NCI-H2107 (cell line): ENCODE measurements at regions not wholly inside any gene's neighbourhood (a gene's known extent, or its start where the extent isn't known, plus 50 kb on each side); places are given as distances from the start of the nearest gene placed in this dataset.

ENCODE experiments used
- DNase-seq: peaks from one replicate; lab custom pipeline; 2025; lab: John Stamatoyannopoulos, UW

- DNase-seq = no peak
These were observed 355.7 kb upstream of the POU3F1 start for GRCh38 chr1:38402230-38402815.

- no peak for DNase-seq
These were observed 350.0 kb upstream of the POU3F1 start for GRCh38 chr1:38396606-38397005.

DNA sequence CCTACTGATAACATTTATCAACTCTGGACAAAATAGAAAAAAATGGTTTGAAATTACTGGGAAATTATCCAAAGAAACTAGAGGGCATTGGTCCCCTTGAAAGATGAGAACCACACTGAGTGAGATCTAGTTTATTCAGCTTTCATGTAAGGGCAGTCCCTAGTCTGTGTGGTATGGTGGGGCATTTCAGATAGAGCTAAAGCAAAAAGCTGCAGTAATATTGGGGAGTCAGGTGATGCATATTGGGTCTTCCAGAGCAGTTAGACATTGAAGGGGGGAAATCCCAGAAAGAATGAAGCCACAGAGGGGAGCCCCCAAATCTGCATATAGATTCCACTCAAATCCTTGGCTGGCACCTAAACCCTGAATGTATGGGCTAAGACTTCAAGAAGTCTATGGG lies 347.7 kb upstream of the POU3F1 start:
- no peak for DNase-seq

- DNase-seq = no peak
These were observed 346.3 kb upstream of the POU3F1 start for GRCh38 chr1:38392861-38393260.

DNA sequence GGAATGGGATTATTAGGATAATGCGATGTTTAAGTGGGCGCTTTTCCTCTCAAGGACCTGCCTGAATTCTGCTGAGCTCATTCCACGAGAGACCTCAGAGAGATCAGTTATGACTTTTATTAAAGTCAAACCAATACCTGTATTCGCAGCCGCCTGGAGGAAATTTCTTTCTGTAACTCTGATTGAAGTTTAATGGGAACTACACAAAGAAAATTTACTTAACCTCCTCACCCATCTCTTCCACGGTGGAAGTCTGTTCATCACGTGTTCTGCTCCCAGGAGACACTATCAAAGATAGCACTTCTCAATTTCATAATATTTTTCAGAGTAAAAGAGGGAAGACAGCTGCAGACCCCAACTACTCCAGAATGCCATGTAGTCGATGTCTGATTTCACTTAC lies 334.7 kb upstream of the POU3F1 start:
- no peak for DNase-seq

GRCh38 chr1:38376577-38376976 lies 330.0 kb upstream of the POU3F1 start:
- DNase-seq = no peak

DNA sequence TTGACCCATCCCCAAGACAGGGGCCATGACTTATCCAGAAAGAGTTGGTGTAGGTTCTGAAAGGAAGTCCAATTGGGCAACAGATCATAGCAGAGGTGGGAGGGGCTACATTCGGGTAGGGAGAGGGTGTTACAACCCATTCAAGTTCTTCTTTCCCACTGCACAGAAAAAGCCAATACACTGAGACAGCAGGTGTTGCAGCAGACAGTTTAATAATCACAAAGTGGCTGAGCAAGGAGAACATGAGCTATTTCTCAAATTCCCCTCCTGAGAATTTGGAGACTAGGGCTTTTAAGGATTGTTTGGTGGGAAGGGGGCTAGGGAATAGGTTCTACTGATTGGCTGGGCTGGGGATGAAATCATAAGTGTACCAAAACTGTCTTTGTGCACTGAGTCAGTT lies 328.4 kb upstream of the POU3F1 start:
- DNase-seq = no peak

- DNase-seq = no peak
These were observed 324.9 kb upstream of the POU3F1 start for GRCh38 chr1:38371505-38371844.

DNA sequence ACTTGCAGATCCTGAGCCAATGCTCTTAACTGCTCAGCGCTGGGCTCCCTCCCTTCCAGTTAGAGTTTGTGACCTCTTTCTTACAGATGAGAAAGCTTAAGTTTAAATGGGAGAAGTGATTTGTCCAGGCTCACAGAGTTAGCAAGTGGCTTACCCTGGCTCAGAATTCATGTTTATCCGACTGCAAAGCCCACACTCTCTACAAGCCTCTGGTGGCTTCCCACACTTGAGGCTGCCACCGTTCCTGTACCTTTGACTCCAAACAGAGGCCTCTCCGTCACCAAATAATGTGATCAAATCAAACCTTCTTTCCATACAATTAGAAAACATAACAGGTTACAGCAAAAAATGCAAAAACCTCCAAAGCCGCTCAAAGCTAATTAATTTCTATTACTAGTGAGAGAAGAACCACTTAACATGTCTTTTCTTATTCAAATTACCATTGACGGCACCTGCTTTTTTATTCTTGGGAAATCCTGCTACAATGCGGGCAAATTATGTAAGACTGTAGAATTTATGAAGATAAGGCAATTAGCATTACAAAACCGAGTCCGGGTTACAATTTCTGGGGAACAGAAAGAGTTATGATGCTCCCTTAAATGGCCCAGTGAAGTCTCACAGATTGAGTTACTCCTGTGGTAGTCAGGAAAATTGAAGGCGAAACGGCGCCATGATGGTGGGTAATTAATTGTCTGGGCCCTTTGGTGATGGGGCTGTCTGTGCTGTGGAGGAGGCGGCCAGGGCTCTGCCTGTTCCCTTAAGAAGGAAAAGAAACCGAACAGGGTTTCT lies 324.3 kb upstream of the POU3F1 start:
- DNase-seq = no peak

DNA sequence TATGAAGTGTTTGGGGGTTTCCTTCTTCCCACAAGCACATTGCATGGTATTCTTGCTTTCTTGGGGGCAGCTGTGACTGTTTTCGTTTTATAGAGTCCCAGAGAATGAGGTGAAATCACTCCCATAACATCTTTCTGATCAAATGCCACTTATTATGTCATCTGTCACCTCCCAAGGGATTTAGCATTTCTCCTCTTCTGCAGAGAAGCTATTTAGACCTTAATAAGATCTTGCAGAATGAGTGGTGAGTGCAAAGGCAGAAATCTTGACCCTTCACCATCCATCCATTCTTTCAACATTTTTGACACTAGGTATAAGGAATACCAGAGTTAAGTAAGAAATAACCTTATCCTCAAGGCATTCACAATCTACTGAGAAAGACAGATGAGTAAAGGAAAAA lies 318.6 kb upstream of the POU3F1 start:
- DNase-seq = no peak

DNA sequence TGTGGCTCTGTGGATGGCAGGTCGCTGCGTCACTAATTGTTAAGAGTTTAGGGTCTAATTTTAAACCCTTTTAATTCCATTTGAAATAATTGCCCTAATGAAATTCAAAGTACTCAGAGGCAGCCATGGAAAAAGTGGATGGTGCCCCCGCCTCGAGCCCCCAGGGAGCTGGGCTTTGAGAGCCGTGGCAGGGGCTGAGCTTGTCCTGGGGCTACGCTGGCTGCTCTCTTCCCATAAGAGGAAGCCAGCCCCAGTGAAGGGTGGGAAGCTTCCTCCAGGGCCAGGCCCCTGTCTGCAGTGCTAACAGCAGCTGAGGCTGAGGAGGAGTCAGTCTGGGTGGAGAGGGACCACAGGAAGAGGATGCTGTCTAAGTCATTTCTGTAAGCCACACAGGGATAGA lies 315.0 kb upstream of the POU3F1 start:
- no peak for DNase-seq

DNA sequence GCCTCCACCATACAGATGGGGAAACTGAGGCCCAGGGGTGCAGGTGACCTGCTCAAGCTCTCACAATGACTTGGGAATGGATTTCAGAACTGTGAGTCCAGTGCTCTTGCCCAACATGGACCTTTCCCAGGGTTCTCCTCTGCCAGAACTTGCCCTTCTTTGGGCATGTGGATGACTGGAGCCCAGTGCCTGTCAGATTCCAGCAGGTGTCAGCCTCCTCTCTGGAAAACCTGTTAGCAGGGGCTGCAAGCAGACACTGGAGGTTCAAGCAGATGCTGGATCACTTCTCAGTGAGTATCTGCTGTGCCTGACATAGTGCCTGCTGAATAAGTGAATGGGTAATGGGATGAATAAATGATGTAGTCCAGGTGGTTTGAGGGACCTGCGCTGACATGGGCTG lies 314.2 kb upstream of the POU3F1 start:
- no peak for DNase-seq

- DNase-seq = no peak
These were observed 307.4 kb upstream of the POU3F1 start for GRCh38 chr1:38353956-38354355.

GRCh38 chr1:38352869-38353268 lies 306.3 kb upstream of the POU3F1 start:
- DNase-seq = no peak

DNA sequence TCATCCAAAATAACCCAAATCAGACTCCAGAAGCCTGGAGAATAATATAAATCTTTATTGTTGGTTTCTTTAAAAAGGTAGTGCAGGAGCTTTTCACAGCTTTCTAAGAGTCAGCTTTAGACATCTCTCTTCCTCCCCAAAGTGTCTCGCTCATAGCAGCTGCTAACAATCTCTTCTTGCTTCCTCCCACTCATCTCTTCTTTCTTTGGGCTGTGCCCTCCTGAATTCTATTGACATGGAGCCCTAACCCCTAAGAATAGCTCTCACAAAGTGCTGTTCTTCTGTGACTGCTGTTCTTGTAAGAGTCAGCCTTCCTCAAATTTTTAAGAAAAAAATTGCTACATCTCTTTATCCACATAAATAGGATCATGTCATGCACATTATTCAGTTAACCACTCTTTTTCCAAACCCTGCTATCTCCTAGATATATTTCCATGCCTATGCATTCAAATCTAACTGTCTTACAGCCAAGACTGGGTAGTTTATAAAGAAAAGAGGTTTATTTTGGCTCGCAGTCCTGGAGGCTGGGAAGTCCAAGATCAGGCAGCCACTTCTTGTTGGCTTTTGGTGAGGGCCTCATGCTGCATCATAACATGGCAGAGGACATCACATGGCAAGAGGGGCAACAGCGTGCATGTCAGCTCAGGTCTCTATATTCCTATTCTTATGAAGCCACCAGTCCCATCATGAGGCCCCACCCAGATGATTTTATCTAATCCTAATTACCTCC lies 301.0 kb upstream of the POU3F1 start:
- no peak for DNase-seq

- no peak for DNase-seq
These were observed 298.1 kb upstream of the POU3F1 start for GRCh38 chr1:38344716-38345115.

DNA sequence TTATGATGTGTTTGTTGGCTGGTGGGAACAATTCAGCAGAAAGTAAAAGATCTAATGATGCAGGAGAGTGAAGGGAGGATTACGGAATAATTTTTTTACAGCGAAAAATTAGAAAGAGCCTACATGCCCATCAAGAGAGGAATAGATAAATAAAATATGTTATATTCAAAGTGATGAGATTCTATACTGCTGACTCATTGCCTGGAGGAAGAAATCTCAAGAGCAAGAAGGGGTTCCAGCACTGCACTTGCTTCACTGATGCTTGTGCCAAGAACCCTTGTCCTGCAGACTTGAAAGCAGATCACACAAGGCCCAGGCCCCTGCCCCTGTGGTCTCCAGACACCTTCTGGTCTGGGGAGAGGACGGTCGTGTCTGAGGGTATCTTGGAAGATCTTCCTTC lies 295.1 kb upstream of the POU3F1 start:
- no peak for DNase-seq

- no peak for DNase-seq
These were observed 293.8 kb upstream of the POU3F1 start for GRCh38 chr1:38340409-38340808.

GRCh38 chr1:38337711-38338110 lies 291.1 kb upstream of the POU3F1 start:
- DNase-seq = no peak

- DNase-seq = no peak
These were observed 290.4 kb upstream of the POU3F1 start for GRCh38 chr1:38336961-38337360.

GRCh38 chr1:38336301-38336923 lies 289.8 kb upstream of the POU3F1 start:
- no peak for DNase-seq

DNA sequence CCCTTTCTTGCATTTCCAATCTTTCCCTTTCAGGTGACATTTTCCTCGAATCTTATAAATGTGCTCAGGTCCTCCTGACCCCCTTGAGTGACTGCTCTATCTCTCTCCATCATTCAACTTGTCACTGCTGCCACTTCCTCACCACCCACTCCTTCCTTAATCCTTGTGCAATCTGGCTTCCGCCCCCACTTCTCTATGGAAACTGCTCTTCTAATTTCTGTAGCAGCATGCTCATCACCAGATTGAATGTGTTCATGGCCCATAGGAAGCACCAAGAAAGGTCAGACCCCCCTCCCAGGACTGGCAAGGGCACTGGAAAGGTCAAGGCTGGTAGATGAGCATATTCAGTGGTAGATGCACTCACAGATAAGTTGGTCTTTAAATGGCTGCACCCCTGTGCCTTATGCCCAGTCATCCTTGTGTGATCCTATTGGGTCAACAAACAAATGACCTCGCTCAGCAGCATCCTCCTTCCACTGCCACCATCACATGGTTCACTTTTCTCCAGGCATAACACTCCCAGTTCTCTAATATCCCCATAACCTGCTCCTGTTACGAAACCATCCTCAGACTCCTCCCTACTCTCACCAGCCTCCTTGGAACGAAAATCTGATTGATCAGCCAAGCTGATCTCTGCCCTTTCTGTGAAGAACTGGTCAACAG lies 288.5 kb upstream of the POU3F1 start:
- DNase-seq = no peak
